Ascending aorta (tissue), 2 donors: ENCODE measurements at regions not wholly inside any gene's neighbourhood (a gene's known extent, or its start where the extent isn't known, plus 50 kb on each side); places are given as distances from the start of the nearest gene placed in this dataset.

Experiments
- DNase-seq, 2 donors: peaks; one replicate each; pipeline ENCODE4 v3.0.0-alpha.2; 2019; ENCODE audit warnings: low spot score in 2 of 2
- H3K27ac ChIP-seq, 2 donors: fragments of 200-600 bp; sonication (generic); one replicate each; pipeline ENCODE4 v1.5.1; 2016 to 2017; ENCODE audit warnings: mild to moderate bottlenecking in 1 of 2
- H3K27me3 ChIP-seq: fragments of 200-600 bp; sonication (generic); one replicate; pipeline ENCODE4 v1.5.1; 2017
- H3K36me3 ChIP-seq, 2 donors: fragments of 200-600 bp; sonication (generic); one replicate each; pipeline ENCODE4 v1.5.1; 2016
- H3K4me1 ChIP-seq, 2 donors: fragments of 200-600 bp; sonication (generic); one replicate each; pipeline ENCODE4 v1.5.1; 2016 to 2017; ENCODE audit warnings: mild to moderate bottlenecking in 1 of 2
- H3K4me3 ChIP-seq, 2 donors: fragments of 200-600 bp; sonication (generic); one replicate each; pipeline ENCODE4 v1.5.1; 2016 to 2017; ENCODE audit warnings: mild to moderate bottlenecking in 1 of 2
- H3K9me3 ChIP-seq, 2 donors: fragments of 200-600 bp; sonication (generic); one replicate each; pipeline ENCODE4 v1.5.1; 2016
- CTCF ChIP-seq, 3 experiments: fragments of 200-600 bp in 2 of 3; fragments of 450-650 bp in 1 of 3; sonication (generic) in 2 of 3; IDR thresholded peaks; one replicate each; pipeline ENCODE4 v1.5.1; 2016 to 2019; ENCODE audit warnings: antibody characterized with exemption in 3 of 3, mild to moderate bottlenecking in 1 of 3, moderate library complexity in 1 of 3
- intact Hi-C: fragments of 100-400 bp; cut with DNase I; formaldehyde crosslinking; loops from one replicate; pipeline ENCODE4 v1.15.1; 2023

- H3K4me3 ChIP-seq = no peak overlapping the region
- no peak for DNase-seq
- no peak overlapping the region for H3K27ac ChIP-seq
- no peaks in the 10 kb centered on the region for H3K9me3 ChIP-seq
- H3K27me3 ChIP-seq = no peaks in the 10 kb centered on the region
- intact Hi-C loops = no loop called here
- H3K36me3 ChIP-seq = no peaks in the 10 kb centered on the region
- TF ChIP-seq CTCF (IDR thresholded peaks at IDR 0.05) = no peak
- H3K4me1 ChIP-seq = no peaks in the 10 kb centered on the region
Measured at GRCh38 chr9:10899509-10899908, 286.7 kb upstream of the PTPRD start.

- Histone ChIP-seq H3K4me1 (no peaks in the 10 kb centered on the region), H3K36me3 (no peaks in the 10 kb centered on the region), H3K9me3 (no peaks in the 10 kb centered on the region), H3K27ac (no peak overlapping the region), H3K4me3 (no peak overlapping the region), H3K27me3 (no peaks in the 10 kb centered on the region)
- intact Hi-C loops = no loop called here
- no peak for TF ChIP-seq CTCF (IDR thresholded peaks at IDR 0.05)
- no peak for DNase-seq
Measured at GRCh38 chr9:10903969-10904368, 291.2 kb upstream of the PTPRD start.

GRCh38 chr9:10910779-10911178 lies 298.0 kb upstream of the PTPRD start:
- intact Hi-C loops = no loop called here

GRCh38 chr9:10911373-10911772 lies 298.6 kb upstream of the PTPRD start:
- Histone ChIP-seq H3K9me3 (no peaks in the 10 kb centered on the region), H3K27me3 (no peaks in the 10 kb centered on the region)
- intact Hi-C loops = no loop called here

More at GRCh38 chr9:10910779-10911178, 298.0 kb upstream of the PTPRD start:
- no peak for DNase-seq
- no peak overlapping the region for H3K4me3 ChIP-seq
- no peaks in the 10 kb centered on the region for H3K9me3 ChIP-seq
- H3K36me3 ChIP-seq = no peaks in the 10 kb centered on the region
- no peaks in the 10 kb centered on the region for H3K27me3 ChIP-seq
- no peak overlapping the region for H3K27ac ChIP-seq
- H3K4me1 ChIP-seq = no peaks in the 10 kb centered on the region
- TF ChIP-seq CTCF (IDR thresholded peaks at IDR 0.05) = no peak

GRCh38 chr9:10917001-10917400 lies 304.2 kb upstream of the PTPRD start:
- H3K4me1 ChIP-seq = no peaks in the 10 kb centered on the region
- no peaks in the 10 kb centered on the region for H3K36me3 ChIP-seq
- H3K27me3 ChIP-seq = no peaks in the 10 kb centered on the region
- intact Hi-C loops = no loop called here
- H3K9me3 ChIP-seq = no peaks in the 10 kb centered on the region
- TF ChIP-seq CTCF (IDR thresholded peaks at IDR 0.05) = no peak
- DNase-seq = no peak
- no peak overlapping the region for H3K27ac ChIP-seq
- no peak overlapping the region for H3K4me3 ChIP-seq

More at GRCh38 chr9:10911373-10911772, 298.6 kb upstream of the PTPRD start:
- TF ChIP-seq CTCF (IDR thresholded peaks at IDR 0.05) = no peak
- Histone ChIP-seq H3K27ac (no peak overlapping the region), H3K4me3 (no peak overlapping the region), H3K4me1 (no peaks in the 10 kb centered on the region), H3K36me3 (no peaks in the 10 kb centered on the region)
- no peak for DNase-seq

GRCh38 chr9:10921671-10922070 lies 308.9 kb upstream of the PTPRD start:
- H3K27me3 ChIP-seq = no peaks in the 10 kb centered on the region
- H3K4me3 ChIP-seq = no peak overlapping the region
- H3K9me3 ChIP-seq = no peaks in the 10 kb centered on the region
- no peaks in the 10 kb centered on the region for H3K4me1 ChIP-seq
- intact Hi-C loops = no loop called here
- DNase-seq = no peak
- no peak overlapping the region for H3K27ac ChIP-seq
- TF ChIP-seq CTCF (IDR thresholded peaks at IDR 0.05) = no peak
- no peaks in the 10 kb centered on the region for H3K36me3 ChIP-seq
